Thyroid gland (tissue), 4 donors: ENCODE measurements at regions not wholly inside any gene's neighbourhood (a gene's known extent, or its start where the extent isn't known, plus 50 kb on each side); places are given as distances from the start of the nearest gene placed in this dataset.
"Not testable (repeated sequence)": the region's sequence is repeated elsewhere in the genome, so short reads cannot be mapped to it uniquely, and the experiment has no call there.

Experiments used
- CTCF ChIP-seq, 6 experiments: fragments of 200-600 bp in 3 of 6; fragments of 450-650 bp in 3 of 6; sonication (generic) in 3 of 6; IDR thresholded peaks; one replicate each; pipeline ENCODE4 v1.5.1; 2016 to 2019; ENCODE audit warnings: antibody characterized with exemption in 6 of 6, mild to moderate bottlenecking in 2 of 6, inconsistent platforms in 1 of 6, moderate library complexity in 1 of 6
- POLR2A ChIP-seq, 2 donors: fragments of 450-650 bp; IDR thresholded peaks; one replicate each; pipeline ENCODE4 v1.6.1; 2017; ENCODE audit warnings: antibody characterized with exemption in 2 of 2, mild to moderate bottlenecking in 2 of 2, moderate library complexity in 1 of 2

- not testable (repeated sequence) for TF ChIP-seq POLR2A, CTCF (IDR thresholded peaks at IDR 0.05)
These were observed 325.9 kb downstream of the GOLGA6L6 start for GRCh38 chr15:20215700-20216099.
